ENCODE measurements at regions not wholly inside any gene's neighbourhood (a gene's known extent, or its start where the extent isn't known, plus 50 kb on each side); places are given as distances from the start of the nearest gene placed in this dataset.

DNA sequence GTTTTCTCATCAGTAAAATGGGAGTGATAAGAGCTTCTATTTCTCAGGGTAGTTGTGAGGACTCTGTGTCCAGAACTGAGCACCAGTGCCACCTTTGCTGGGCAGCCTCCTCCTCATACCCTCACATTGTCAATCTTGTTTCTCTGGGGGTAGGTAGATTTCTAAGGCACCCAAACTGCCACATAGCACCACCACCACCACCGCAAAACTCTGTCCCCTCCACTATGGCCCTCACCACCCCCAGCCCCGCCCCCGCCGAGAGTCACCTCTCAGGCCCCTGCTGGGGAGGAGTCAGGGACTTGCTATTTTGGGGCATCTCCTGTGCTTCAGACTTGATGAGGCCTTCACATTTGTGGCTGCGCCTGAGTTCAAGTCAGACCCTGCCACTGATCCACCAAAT, 549.2 kb downstream of the PTPRU start:
- Histone ChIP-seq H3K4me2 (ENCODE audit: low read length) (no peak overlapping the region), H3K79me2 (ENCODE audit: control insufficient read depth, low read length) (no peaks in the 10 kb centered on the region), H3K27me3 (ENCODE audit: control insufficient read depth, low read length) (no peaks in the 10 kb centered on the region), H3K9me2 (replicated peaks; ENCODE audit: control insufficient read depth, low read length) (no peaks in the 10 kb centered on the region), H3K9me3 (ENCODE audit: control insufficient read depth, insufficient read depth, low read length) (no peaks in the 10 kb centered on the region), H4K20me1 (ENCODE audit: control insufficient read depth, insufficient read depth, low read depth, low read length) (no peaks in the 10 kb centered on the region), H3K36me3 (ENCODE audit: control insufficient read depth, low read length) (no peaks in the 10 kb centered on the region), H3F3A (ENCODE audit: control insufficient read depth, insufficient read depth) (no peaks in the 10 kb centered on the region), H3K4me3 (ENCODE audit: low read length) (no peak overlapping the region), H3K4me1 (ENCODE audit: control insufficient read depth, low read length) (no peaks in the 10 kb centered on the region), H3K27ac (ENCODE audit: low read depth, low read length) (no peak overlapping the region)
- no peak for TF ChIP-seq EZH2phosphoT487 (IDR thresholded peaks at IDR 0.05; ENCODE audit: borderline replicate concordance, low read length)

DNA sequence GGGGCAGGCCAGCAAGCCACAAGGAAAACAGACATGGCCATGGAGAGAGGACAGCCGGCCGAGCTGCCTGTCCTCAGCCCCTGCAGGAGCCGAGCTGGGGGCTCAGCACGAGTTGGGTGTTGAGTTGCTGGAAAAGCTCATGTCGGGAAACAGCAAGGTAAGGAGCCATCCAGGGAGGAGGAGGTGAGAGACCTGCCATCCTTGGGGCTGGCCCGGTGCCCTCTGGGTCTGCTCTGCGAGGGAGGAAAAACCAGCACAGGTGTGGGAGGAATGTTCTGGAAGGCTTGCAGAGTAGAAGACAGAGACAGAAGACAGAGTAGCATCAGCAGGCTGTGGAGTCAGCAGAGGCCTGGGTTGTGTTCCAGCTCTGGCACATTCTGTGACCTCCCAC, 548.8 kb downstream of the PTPRU start:
- Histone ChIP-seq H3F3A (ENCODE audit: control insufficient read depth, insufficient read depth) (no peaks in the 10 kb centered on the region), H3K4me1 (ENCODE audit: control insufficient read depth, low read length) (no peaks in the 10 kb centered on the region), H3K9me2 (replicated peaks; ENCODE audit: control insufficient read depth, low read length) (no peaks in the 10 kb centered on the region), H3K27ac (ENCODE audit: low read depth, low read length) (no peak overlapping the region), H3K4me2 (ENCODE audit: low read length) (no peak overlapping the region), H3K79me2 (ENCODE audit: control insufficient read depth, low read length) (no peaks in the 10 kb centered on the region), H4K20me1 (ENCODE audit: control insufficient read depth, insufficient read depth, low read depth, low read length) (no peaks in the 10 kb centered on the region), H3K36me3 (ENCODE audit: control insufficient read depth, low read length) (no peaks in the 10 kb centered on the region), H3K27me3 (ENCODE audit: control insufficient read depth, low read length) (no peaks in the 10 kb centered on the region), H3K9me3 (ENCODE audit: control insufficient read depth, insufficient read depth, low read length) (no peaks in the 10 kb centered on the region), H3K4me3 (ENCODE audit: low read length) (no peak overlapping the region)
- TF ChIP-seq, protein P1, sequence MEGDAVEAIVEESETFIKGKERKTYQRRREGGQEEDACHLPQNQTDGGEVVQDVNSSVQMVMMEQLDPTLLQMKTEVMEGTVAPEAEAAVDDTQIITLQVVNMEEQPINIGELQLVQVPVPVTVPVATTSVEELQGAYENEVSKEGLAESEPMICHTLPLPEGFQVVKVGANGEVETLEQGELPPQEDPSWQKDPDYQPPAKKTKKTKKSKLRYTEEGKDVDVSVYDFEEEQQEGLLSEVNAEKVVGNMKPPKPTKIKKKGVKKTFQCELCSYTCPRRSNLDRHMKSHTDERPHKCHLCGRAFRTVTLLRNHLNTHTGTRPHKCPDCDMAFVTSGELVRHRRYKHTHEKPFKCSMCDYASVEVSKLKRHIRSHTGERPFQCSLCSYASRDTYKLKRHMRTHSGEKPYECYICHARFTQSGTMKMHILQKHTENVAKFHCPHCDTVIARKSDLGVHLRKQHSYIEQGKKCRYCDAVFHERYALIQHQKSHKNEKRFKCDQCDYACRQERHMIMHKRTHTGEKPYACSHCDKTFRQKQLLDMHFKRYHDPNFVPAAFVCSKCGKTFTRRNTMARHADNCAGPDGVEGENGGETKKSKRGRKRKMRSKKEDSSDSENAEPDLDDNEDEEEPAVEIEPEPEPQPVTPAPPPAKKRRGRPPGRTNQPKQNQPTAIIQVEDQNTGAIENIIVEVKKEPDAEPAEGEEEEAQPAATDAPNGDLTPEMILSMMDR (IDR thresholded peaks at IDR 0.05; ENCODE audit: low read depth, low read length, poor library complexity, severe bottlenecking) = no peak
- TF ChIP-seq EZH2phosphoT487 (IDR thresholded peaks at IDR 0.05; ENCODE audit: borderline replicate concordance, low read length) = no peak

DNA sequence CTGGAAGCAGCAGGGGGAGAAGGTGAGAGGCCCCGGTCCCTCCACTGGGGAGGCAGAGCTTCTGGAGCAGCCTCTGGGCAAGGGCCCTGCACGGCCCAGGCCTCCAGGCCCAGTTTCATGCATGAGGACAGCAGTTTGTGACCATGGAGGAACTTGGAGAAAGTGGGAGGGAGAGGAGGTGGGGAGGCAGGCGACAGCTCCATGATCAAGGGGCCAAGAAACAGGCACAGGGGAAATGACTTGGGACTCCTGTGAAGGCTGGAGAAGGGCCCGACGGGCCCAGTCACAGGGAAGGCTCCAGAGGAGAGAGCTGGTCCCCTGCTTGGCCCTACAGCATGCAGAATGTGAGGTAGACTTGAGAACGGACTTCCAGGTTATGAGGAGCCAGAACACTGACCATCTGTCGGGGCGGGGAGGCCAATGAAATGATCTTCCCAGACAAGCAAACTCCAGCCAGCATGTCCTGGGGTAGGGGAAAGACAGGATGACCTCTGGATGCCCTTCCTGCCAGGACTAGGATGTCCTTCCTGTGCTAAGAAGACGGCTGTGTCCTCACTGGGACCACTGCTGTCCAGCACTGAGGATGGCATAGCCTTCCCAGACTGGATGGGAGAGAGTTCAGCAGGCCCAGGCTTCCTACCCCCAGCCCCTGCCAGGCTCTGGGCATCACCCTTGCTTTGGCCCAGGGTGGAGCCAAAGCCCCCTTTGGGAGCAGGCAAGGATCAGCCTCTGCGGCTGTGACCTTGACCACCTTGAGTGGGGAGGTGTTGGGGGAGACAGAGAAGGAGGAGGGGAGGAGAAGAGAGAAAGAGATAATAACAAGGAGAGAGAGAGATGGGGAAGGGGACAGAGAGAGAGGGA, 548.2 kb downstream of the PTPRU start:
- no peaks in the 10 kb centered on the region for H3F3A ChIP-seq (ENCODE audit: control insufficient read depth, insufficient read depth)
- H3K9me3 ChIP-seq (ENCODE audit: control insufficient read depth, insufficient read depth, low read length) = no peaks in the 10 kb centered on the region
- H3K9me2 ChIP-seq (replicated peaks; ENCODE audit: control insufficient read depth, low read length) = no peaks in the 10 kb centered on the region
- no peaks in the 10 kb centered on the region for H4K20me1 ChIP-seq (ENCODE audit: control insufficient read depth, insufficient read depth, low read depth, low read length)
- no peak overlapping the region for H3K27ac ChIP-seq (ENCODE audit: low read depth, low read length)
- no peaks in the 10 kb centered on the region for H3K4me1 ChIP-seq (ENCODE audit: control insufficient read depth, low read length)
- no peaks in the 10 kb centered on the region for H3K36me3 ChIP-seq (ENCODE audit: control insufficient read depth, low read length)
- TF ChIP-seq EZH2phosphoT487 (IDR thresholded peaks at IDR 0.05; ENCODE audit: borderline replicate concordance, low read length) = no peak
- TF ChIP-seq, protein P1 (IDR thresholded peaks at IDR 0.05; ENCODE audit: low read depth, low read length, poor library complexity, severe bottlenecking) = no peak
- no peak overlapping the region for H3K4me2 ChIP-seq (ENCODE audit: low read length)
- no peak overlapping the region for H3K4me3 ChIP-seq (ENCODE audit: low read length)
- H3K27me3 ChIP-seq (ENCODE audit: control insufficient read depth, low read length) = no peaks in the 10 kb centered on the region
- no peaks in the 10 kb centered on the region for H3K79me2 ChIP-seq (ENCODE audit: control insufficient read depth, low read length)

DNA sequence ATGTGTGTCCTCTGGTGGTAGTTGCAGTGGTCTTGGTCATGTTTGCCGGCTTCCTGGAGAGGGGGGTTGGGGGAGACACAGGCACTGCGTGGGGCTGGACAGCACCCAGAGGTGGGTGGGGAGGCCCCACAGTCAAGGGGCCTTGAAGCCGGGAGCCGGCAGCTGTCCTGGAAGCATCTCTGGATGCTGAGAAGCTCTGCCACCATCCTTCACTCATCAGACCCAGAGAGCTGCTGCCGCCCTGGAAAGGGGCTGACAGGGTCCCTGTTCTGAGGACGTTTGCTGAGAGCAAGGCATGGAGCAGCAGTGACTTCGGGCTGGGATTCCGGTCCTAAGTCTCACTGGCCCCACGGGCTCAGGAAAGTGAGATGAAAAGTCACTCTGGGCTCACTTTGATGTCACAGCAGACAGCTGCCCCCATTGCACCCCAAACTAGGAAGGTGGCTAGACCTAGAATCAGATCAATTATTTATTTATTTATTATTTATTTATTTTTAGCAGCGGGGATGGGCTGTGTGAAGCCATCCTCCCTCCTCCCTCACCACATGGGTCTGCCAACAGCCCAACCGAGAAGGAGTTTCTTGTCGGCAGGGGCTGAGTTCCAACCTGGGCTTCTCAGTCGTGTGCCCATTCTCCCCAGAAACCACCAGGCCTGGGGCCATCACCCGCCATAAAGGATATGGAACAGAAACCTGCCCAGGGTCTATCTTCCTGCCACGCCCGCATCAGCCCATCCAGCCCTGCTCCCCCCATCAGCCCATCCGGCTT, 547.4 kb downstream of the PTPRU start:
- Histone ChIP-seq H3K9me2 (replicated peaks; ENCODE audit: control insufficient read depth, low read length) (no peaks in the 10 kb centered on the region), H3K36me3 (ENCODE audit: control insufficient read depth, low read length) (no peaks in the 10 kb centered on the region), H3K9me3 (ENCODE audit: control insufficient read depth, insufficient read depth, low read length) (no peaks in the 10 kb centered on the region), H3F3A (ENCODE audit: control insufficient read depth, insufficient read depth) (no peaks in the 10 kb centered on the region), H3K4me3 (ENCODE audit: low read length) (no peak overlapping the region), H3K79me2 (ENCODE audit: control insufficient read depth, low read length) (no peaks in the 10 kb centered on the region), H3K27me3 (ENCODE audit: control insufficient read depth, low read length) (no peaks in the 10 kb centered on the region), H3K4me2 (ENCODE audit: low read length) (no peak overlapping the region), H3K27ac (ENCODE audit: low read depth, low read length) (no peak overlapping the region), H3K4me1 (ENCODE audit: control insufficient read depth, low read length) (no peaks in the 10 kb centered on the region), H4K20me1 (ENCODE audit: control insufficient read depth, insufficient read depth, low read depth, low read length) (no peaks in the 10 kb centered on the region)
- TF ChIP-seq EZH2phosphoT487 (IDR thresholded peaks at IDR 0.05; ENCODE audit: borderline replicate concordance, low read length) = no peak
- TF ChIP-seq, protein P1 (IDR thresholded peaks at IDR 0.05; ENCODE audit: low read depth, low read length, poor library complexity, severe bottlenecking) = no peak
